ENCODE measurements at regions not wholly inside any gene's neighbourhood (a gene's known extent, or its start where the extent isn't known, plus 50 kb on each side); places are given as distances from the start of the nearest gene placed in this dataset.
A peak's percentile ranks its signal among the peaks of the same experiment; 100 is the strongest.

- DNase-seq (ENCODE audit: low spot score in 2 of 2), result no peak
- no peaks in the 10 kb centered on the region for H3K36me3 ChIP-seq (replicated peaks)
- no peaks in the 10 kb centered on the region for H3K9me3 ChIP-seq
- no peak overlapping the region for H3K4me3 ChIP-seq
- peaks cover 10% of the 10 kb centered on the region for H3K27me3 ChIP-seq (ENCODE audit: low read depth)
- in situ Hi-C loops (cut with MboI; ENCODE audit: low sequenced_read_pairs), result no loop called here
- no peaks in the 10 kb centered on the region for H3K4me1 ChIP-seq
Observed at GRCh38 chr5:158116965-158117364, 258.0 kb upstream of the CLINT1 start.

DNA sequence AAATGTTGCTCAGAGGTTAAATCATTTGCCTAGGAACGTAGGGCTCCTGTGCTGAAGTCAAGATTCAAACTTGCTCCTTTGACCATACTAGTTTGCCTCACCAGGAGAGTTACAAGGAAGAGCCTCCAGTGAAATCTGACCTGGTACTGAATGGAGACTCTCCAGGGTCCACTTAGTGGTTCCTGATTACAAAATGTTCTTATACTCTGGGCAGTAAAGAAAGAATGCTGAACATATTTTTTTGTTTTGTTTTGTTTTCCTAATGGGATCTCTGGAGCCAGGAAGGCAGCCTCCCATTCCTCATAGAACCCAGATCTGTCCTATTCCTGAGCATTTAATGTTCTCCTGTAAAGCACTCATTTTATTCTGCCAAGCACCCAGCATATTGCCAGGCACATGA lies 256.5 kb upstream of the CLINT1 start:
- Histone ChIP-seq H3K9me3 (no peaks in the 10 kb centered on the region), H3K36me3 (replicated peaks) (no peaks in the 10 kb centered on the region), H3K27me3 (ENCODE audit: low read depth) (peaks cover 13% of the 10 kb centered on the region), H3K4me1 (no peaks in the 10 kb centered on the region), H3K4me3 (no peak overlapping the region)
- DNase-seq (ENCODE audit: low spot score in 2 of 2), result no peak
- in situ Hi-C loops (cut with MboI; ENCODE audit: low sequenced_read_pairs), result no loop called here

DNA sequence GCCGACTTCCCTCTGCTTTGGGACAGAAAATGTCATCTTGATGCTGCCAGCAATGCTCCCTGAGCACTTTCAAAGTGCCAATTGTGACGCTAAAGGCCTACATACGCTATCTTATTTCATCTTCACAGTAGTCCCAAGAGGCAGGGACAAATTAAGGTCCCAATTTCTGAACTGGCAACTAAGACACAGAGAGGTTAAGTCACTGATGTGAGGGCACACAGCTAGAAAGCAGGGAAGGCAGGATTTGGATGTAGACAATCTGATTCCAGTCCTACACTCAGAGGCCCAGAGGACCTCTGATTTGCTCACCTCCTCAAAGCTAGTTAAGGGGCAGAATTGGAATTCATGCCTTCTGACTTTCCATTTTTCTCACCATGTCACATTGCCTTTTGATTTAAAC lies 249.2 kb upstream of the CLINT1 start:
- Histone ChIP-seq H3K4me3 (no peak overlapping the region), H3K9me3 (no peaks in the 10 kb centered on the region), H3K27me3 (ENCODE audit: low read depth) (peaks cover 7% of the 10 kb centered on the region; the same call in 1 of the 2 replicates), H3K4me1 (no peaks in the 10 kb centered on the region), H3K36me3 (replicated peaks) (no peaks in the 10 kb centered on the region)
- no peak for DNase-seq (ENCODE audit: low spot score in 2 of 2)
- in situ Hi-C loops (cut with MboI; ENCODE audit: low sequenced_read_pairs), result no loop called here

GRCh38 chr5:158100373-158100888 lies 241.5 kb upstream of the CLINT1 start:
- Histone ChIP-seq H3K27me3 (ENCODE audit: low read depth) (no peaks in the 10 kb centered on the region), H3K4me1 (no peaks in the 10 kb centered on the region), H3K36me3 (replicated peaks) (no peaks in the 10 kb centered on the region), H3K4me3 (no peak overlapping the region), H3K9me3 (no peaks in the 10 kb centered on the region)
- no peak for DNase-seq (ENCODE audit: low spot score in 2 of 2)
- in situ Hi-C loops (cut with MboI; ENCODE audit: low sequenced_read_pairs), result no loop called here

DNA sequence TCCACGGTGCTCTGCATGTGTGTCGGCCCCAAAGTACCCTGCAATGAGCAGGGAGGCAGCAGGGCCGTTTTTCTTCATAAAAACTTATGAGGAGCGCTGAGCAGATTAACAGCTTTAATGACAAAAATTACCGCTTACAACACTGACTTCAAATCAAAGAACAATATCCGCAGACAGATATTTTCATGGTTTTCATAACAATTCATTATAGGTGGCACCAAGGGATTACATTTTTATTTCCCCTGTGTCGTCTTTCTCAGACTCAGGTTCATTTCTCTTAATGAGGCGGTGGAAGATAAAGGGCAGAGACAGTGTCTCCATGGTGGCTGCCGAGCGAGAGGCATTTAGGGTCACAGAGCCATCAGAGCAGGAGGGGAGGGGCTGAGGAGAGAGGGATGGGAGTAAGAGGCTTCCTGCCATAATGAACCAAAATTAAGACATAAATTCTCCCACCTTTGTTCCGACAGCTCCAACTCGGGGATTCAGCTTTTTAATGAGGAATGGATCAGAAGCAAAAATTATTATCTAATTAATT lies 240.7 kb upstream of the CLINT1 start:
- no peaks in the 10 kb centered on the region for H3K36me3 ChIP-seq (replicated peaks)
- no peak for DNase-seq (ENCODE audit: low spot score in 2 of 2)
- no peaks in the 10 kb centered on the region for H3K4me1 ChIP-seq
- H3K9me3 ChIP-seq, result no peaks in the 10 kb centered on the region
- H3K4me3 ChIP-seq, result no peak overlapping the region
- no peaks in the 10 kb centered on the region for H3K27me3 ChIP-seq (ENCODE audit: low read depth)
- in situ Hi-C loops (cut with MboI; ENCODE audit: low sequenced_read_pairs), result no loop called here

DNA sequence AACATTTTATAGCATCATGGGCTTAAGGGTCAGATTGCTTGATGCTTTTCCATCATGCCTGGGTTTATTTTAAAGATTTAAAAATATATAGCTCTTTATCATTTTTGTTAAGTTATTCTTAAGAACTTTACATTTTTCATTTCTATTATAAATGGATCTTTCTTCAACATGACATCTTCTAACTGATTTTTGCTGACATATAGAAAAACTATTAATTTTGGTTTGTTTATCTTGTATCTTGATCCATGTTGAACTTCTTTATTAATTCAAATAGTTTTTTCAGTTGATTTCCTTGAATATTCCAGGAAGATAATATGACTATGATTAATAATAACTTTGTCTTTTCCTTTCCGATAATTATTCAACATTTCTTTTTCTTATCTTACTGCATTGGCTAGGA lies 237.9 kb upstream of the CLINT1 start:
- H3K9me3 ChIP-seq, result no peaks in the 10 kb centered on the region
- peaks cover 3% of the 10 kb centered on the region; the same call in 1 of the 2 replicates for H3K27me3 ChIP-seq (ENCODE audit: low read depth)
- no peak overlapping the region for H3K4me3 ChIP-seq
- no peaks in the 10 kb centered on the region for H3K4me1 ChIP-seq
- no peak for DNase-seq (ENCODE audit: low spot score in 2 of 2)
- H3K36me3 ChIP-seq (replicated peaks), result no peaks in the 10 kb centered on the region
- in situ Hi-C loops (cut with MboI; ENCODE audit: low sequenced_read_pairs), result no loop called here

DNA sequence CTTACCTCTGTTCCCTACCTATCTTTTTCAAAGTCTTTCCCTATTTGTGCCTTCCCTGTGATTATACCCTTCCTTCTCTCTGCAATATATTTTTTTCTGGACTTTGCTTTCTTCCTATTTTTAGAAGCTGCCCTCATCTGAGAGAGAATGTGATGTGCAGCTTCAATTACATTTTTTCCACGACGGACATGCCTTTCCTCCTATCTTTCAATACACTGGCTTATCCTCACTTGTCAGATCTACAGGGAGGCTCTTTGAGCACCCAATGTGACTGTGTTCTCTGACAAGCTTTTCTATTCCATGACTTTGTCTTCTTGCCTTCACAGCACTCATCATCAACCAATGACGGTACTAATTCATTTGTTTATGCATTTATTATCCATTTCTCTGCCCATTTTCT lies 227.9 kb upstream of the CLINT1 start:
- in situ Hi-C loops (cut with MboI; ENCODE audit: low sequenced_read_pairs), result no loop called here
- H3K36me3 ChIP-seq (replicated peaks), result no peaks in the 10 kb centered on the region

DNA sequence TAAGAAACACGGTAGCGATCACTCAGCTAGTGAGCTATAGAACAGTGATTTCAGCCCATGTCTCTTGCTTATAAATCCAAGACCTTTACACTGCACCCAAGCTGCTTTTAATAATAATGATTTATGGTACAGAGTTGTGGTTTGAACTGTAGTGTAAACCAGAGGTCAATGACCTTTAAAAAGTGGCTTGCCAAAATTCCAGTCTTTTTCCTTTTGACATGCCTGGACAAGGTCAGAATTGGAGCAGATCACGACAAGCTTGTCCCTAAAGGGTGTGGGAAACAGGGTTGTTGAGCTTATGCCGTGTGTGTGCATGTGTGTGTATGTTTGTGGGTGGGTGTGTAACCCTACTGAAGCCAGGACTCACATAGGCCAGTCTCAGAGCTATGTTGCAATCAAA lies 225.3 kb upstream of the CLINT1 start:
- DNase-seq (ENCODE audit: low spot score in 2 of 2), result no peak
- in situ Hi-C loops (cut with MboI; ENCODE audit: low sequenced_read_pairs), result no loop called here
- Histone ChIP-seq H3K36me3 (replicated peaks) (no peaks in the 10 kb centered on the region), H3K27me3 (ENCODE audit: low read depth) (no peaks in the 10 kb centered on the region; the same call in 1 of the 2 replicates), H3K4me3 (no peak overlapping the region), H3K9me3 (no peaks in the 10 kb centered on the region), H3K4me1 (no peaks in the 10 kb centered on the region)

More for the DNA sequence above, 227.9 kb upstream of the CLINT1 start:
- Histone ChIP-seq H3K4me1 (no peaks in the 10 kb centered on the region), H3K4me3 (no peak overlapping the region), H3K9me3 (no peaks in the 10 kb centered on the region), H3K27me3 (ENCODE audit: low read depth) (no peaks in the 10 kb centered on the region)
- no peak for DNase-seq (ENCODE audit: low spot score in 2 of 2)

GRCh38 chr5:158082696-158083287 lies 223.8 kb upstream of the CLINT1 start:
- Histone ChIP-seq H3K4me3 (no peak overlapping the region), H3K4me1 (no peaks in the 10 kb centered on the region), H3K9me3 (no peaks in the 10 kb centered on the region), H3K36me3 (replicated peaks) (no peaks in the 10 kb centered on the region), H3K27me3 (ENCODE audit: low read depth) (no peaks in the 10 kb centered on the region; the same call in 1 of the 2 replicates)
- in situ Hi-C loops (cut with MboI; ENCODE audit: low sequenced_read_pairs), result no loop called here
- no peak for DNase-seq (ENCODE audit: low spot score in 2 of 2)

DNA sequence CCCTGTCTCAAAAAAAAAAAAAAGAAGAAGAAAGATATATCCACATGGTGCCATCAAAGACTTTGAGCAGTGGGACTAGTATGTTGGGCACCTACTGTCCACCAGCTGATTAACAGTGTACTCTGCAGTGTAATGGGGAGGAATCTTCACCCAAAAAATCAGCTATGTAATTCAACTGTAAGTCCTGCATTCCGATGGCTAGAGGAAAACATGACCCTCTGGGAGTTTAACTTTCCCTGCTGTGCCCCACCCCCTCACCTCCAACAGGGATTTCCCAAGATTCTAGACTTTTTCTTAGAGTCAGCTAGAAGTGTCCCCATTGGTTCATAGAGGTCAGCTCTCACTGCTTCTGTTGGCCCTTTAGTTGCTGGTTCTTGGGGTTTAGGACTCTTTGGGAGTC lies 221.2 kb upstream of the CLINT1 start:
- in situ Hi-C loops (cut with MboI; ENCODE audit: low sequenced_read_pairs), result no loop called here
- Histone ChIP-seq H3K27me3 (ENCODE audit: low read depth) (no peaks in the 10 kb centered on the region; the same call in 1 of the 2 replicates), H3K9me3 (no peaks in the 10 kb centered on the region), H3K4me3 (no peak overlapping the region), H3K4me1 (peaks cover 5% of the 10 kb centered on the region), H3K36me3 (replicated peaks) (no peaks in the 10 kb centered on the region)
- DNase-seq (ENCODE audit: low spot score in 2 of 2), result no peak

DNA sequence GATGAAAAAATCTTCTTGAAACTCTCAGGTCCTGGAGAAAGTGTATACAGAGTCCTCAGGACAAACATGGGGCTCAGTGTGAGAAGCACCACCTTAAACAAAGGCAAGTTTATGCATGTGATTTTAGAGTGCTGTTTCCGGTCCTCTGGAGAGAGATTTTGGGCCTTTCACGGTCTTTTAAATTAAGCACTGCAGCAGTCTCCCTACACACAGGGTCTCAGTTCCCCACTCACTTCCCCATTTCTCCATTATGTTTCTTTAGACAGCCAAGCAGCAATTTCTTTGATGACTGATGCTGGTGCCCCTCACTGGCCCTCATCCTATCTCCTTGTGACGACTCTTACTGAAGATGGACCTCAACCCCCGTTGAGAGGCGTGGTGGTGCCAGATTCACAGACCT lies 220.2 kb upstream of the CLINT1 start:
- H3K4me3 ChIP-seq, result no peak overlapping the region
- in situ Hi-C loops (cut with MboI; ENCODE audit: low sequenced_read_pairs), result no loop called here

DNA sequence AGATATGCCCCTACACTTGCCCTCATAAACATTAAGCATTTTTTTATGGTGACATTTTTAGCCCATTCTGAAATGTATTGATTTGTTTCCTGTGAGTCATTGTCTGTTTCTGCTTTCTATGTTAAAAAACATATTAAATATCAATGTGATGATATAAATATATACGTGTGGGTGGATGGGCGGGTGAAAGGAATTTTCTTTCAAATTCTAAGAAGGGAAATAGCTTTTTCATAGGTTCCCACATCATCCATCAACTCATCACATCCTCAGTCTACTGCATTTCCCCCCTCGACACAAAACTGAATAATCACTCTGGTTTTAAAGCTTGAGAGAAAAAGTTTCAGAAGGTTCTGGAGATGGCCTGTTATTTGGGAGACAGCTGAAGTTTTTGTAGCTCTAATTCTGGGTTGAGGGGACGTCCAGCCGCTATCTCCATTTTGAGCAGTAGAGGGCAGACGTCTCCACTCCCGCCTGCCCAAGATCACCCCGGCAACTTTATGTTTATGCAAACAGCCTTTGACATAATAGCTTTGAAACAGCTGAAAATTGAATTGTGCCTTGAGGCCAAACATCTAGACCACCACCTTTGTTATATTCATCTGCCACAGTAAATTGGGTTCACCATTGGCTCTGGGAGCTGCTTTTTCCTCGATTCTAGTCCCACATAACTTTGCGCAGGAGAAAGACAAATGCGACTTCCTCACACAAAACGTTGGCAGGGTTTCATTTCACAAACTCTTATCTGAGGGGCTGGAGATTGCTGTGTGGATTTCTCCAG lies 216.2 kb upstream of the CLINT1 start:
- H3K27me3 ChIP-seq (ENCODE audit: low read depth), result peaks cover 3% of the 10 kb centered on the region; the same call in 1 of the 2 replicates
- peak; percentile 85 to 91 for DNase-seq (ENCODE audit: low spot score in 2 of 2)
- H3K4me1 ChIP-seq, result peaks cover 5% of the 10 kb centered on the region
- no peaks in the 10 kb centered on the region for H3K36me3 ChIP-seq (replicated peaks)
- H3K4me3 ChIP-seq, result no peak overlapping the region
- in situ Hi-C loops (cut with MboI; ENCODE audit: low sequenced_read_pairs), result no loop called here
- no peaks in the 10 kb centered on the region for H3K9me3 ChIP-seq

More for the DNA sequence above, 220.2 kb upstream of the CLINT1 start:
- Histone ChIP-seq H3K27me3 (ENCODE audit: low read depth) (no peaks in the 10 kb centered on the region; the same call in 1 of the 2 replicates), H3K4me1 (peaks cover 5% of the 10 kb centered on the region), H3K9me3 (no peaks in the 10 kb centered on the region), H3K36me3 (replicated peaks) (no peaks in the 10 kb centered on the region)
- DNase-seq (ENCODE audit: low spot score in 2 of 2), result no peak

- Histone ChIP-seq H3K36me3 (replicated peaks) (no peaks in the 10 kb centered on the region), H3K9me3 (no peaks in the 10 kb centered on the region), H3K27me3 (ENCODE audit: low read depth) (peaks cover 3% of the 10 kb centered on the region; the same call in 1 of the 2 replicates), H3K4me3 (no peak overlapping the region), H3K4me1 (peaks cover 5% of the 10 kb centered on the region)
- in situ Hi-C loops (cut with MboI; ENCODE audit: low sequenced_read_pairs), result no loop called here
- DNase-seq (ENCODE audit: low spot score in 2 of 2), result no peak
Observed at GRCh38 chr5:158074597-158074991, 215.6 kb upstream of the CLINT1 start.

GRCh38 chr5:158070859-158071258 lies 211.9 kb upstream of the CLINT1 start:
- peaks cover 5% of the 10 kb centered on the region for H3K4me1 ChIP-seq
- DNase-seq (ENCODE audit: low spot score in 2 of 2), result no peak
- H3K4me3 ChIP-seq, result no peak overlapping the region
- H3K27me3 ChIP-seq (ENCODE audit: low read depth), result peaks cover 3% of the 10 kb centered on the region; the same call in 1 of the 2 replicates
- no peaks in the 10 kb centered on the region for H3K9me3 ChIP-seq
- H3K36me3 ChIP-seq (replicated peaks), result no peaks in the 10 kb centered on the region
- in situ Hi-C loops (cut with MboI; ENCODE audit: low sequenced_read_pairs), result no loop called here
